Testis (tissue), 2 donors: ENCODE measurements at regions not wholly inside any gene's neighbourhood (a gene's known extent, or its start where the extent isn't known, plus 50 kb on each side); places are given as distances from the start of the nearest gene placed in this dataset.

ENCODE experiments used
- POLR2A ChIP-seq: fragments of 450-650 bp; IDR thresholded peaks from one replicate; pipeline ENCODE4 v1.6.1; 2017; ENCODE audit warnings: antibody characterized with exemption, mild to moderate bottlenecking, moderate library complexity
- TF ChIP-seq, protein P1 (sequence below), 3 experiments: fragments of 450-650 bp in 2 of 3; fragments of 200-600 bp in 1 of 3; sonication (generic) in 1 of 3; IDR thresholded peaks; one replicate each; pipeline ENCODE4 v1.5.1; 2016 to 2019; ENCODE audit warnings: antibody characterized with exemption in 3 of 3, mild to moderate bottlenecking in 2 of 3, moderate library complexity in 1 of 3

DNA sequence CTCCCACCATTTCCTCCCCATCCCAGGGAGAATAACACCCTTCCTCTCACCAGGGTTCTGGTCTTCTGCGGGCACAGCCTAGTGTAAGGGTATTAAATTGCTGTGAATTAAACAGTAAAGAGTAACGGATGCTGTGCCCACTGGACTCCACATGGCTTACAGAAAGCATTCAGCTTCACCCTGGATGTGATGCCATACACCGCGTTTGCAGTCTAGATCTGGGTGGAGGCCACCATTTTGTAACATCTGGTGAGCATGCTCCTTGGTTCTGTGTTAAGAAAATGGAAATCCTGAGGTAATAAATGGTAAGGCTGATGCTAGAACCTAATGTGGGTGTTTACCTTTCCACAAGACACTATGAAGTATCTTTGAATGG is 331.8 kb upstream of the B3GAT1 start:
- TF ChIP-seq, protein P1, sequence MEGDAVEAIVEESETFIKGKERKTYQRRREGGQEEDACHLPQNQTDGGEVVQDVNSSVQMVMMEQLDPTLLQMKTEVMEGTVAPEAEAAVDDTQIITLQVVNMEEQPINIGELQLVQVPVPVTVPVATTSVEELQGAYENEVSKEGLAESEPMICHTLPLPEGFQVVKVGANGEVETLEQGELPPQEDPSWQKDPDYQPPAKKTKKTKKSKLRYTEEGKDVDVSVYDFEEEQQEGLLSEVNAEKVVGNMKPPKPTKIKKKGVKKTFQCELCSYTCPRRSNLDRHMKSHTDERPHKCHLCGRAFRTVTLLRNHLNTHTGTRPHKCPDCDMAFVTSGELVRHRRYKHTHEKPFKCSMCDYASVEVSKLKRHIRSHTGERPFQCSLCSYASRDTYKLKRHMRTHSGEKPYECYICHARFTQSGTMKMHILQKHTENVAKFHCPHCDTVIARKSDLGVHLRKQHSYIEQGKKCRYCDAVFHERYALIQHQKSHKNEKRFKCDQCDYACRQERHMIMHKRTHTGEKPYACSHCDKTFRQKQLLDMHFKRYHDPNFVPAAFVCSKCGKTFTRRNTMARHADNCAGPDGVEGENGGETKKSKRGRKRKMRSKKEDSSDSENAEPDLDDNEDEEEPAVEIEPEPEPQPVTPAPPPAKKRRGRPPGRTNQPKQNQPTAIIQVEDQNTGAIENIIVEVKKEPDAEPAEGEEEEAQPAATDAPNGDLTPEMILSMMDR (IDR thresholded peaks at IDR 0.05), result no peak
- TF ChIP-seq POLR2A, result no peak
